MM.1S (cell line): ENCODE measurements at regions not wholly inside any gene's neighbourhood (a gene's known extent, or its start where the extent isn't known, plus 50 kb on each side); places are given as distances from the start of the nearest gene placed in this dataset.

Source experiments
- DNase-seq: peaks from one replicate; pipeline ENCODE4 v3.0.0-alpha.2; 2015
- H2AFZ ChIP-seq: fragments of 300-600 bp; sonication (generic); 2 replicates; pipeline ENCODE4 v1.6.0; 2016; ENCODE audit warnings: antibody characterized with exemption, low read length
- H3F3A ChIP-seq: fragments of 300-600 bp; sonication (generic); 2 replicates; pipeline ENCODE4 v1.6.1; 2016; ENCODE audit warnings: mild to moderate bottlenecking, antibody characterized with exemption, low read length, moderate library complexity, mixed read lengths; ENCODE audit not compliant: insufficient read depth
- H3K27ac ChIP-seq: fragments of 300-600 bp; sonication (generic); 2 replicates; pipeline ENCODE4 v1.5.1; 2016; ENCODE audit warnings: mild to moderate bottlenecking, low read length
- H3K27me3 ChIP-seq: fragments of 300-600 bp; sonication (generic); replicated peaks from 2 replicates; pipeline ENCODE4 v1.6.0; 2016; ENCODE audit warnings: low read length; ENCODE audit not compliant: insufficient read depth
- H3K36me3 ChIP-seq: fragments of 300-600 bp; sonication (generic); replicated peaks from 2 replicates; pipeline ENCODE4 v1.6.1; 2016; ENCODE audit warnings: mild to moderate bottlenecking, low read length, mixed read lengths; ENCODE audit not compliant: insufficient read depth
- H3K4me1 ChIP-seq: fragments of 300-600 bp; sonication (generic); 2 replicates; pipeline ENCODE4 v1.6.1; 2016; ENCODE audit warnings: low read length, mixed read lengths
- H3K4me2 ChIP-seq: fragments of 300-600 bp; sonication (generic); 2 replicates; pipeline ENCODE4 v1.6.0; 2016; ENCODE audit warnings: low read depth, low read length
- H3K4me3 ChIP-seq: fragments of 300-600 bp; sonication (generic); 2 replicates; pipeline ENCODE4 v1.5.1; 2016; ENCODE audit warnings: low read length, mixed read lengths
- H3K79me2 ChIP-seq: fragments of 300-600 bp; sonication (generic); 2 replicates; pipeline ENCODE4 v1.6.1; 2016; ENCODE audit warnings: mixed run types, low read length, mixed read lengths
- H3K9ac ChIP-seq: fragments of 300-600 bp; sonication (generic); 2 replicates; pipeline ENCODE4 v1.6.1; 2016; ENCODE audit warnings: low read length, mixed read lengths
- H3K9me2 ChIP-seq: fragments of 300-600 bp; sonication (generic); replicated peaks from 2 replicates; pipeline ENCODE4 v1.6.1; 2016; ENCODE audit warnings: mild to moderate bottlenecking, low read length, mixed read lengths; ENCODE audit not compliant: insufficient read depth
- H3K9me3 ChIP-seq: fragments of 300-600 bp; sonication (generic); replicated peaks from 2 replicates; pipeline ENCODE4 v1.6.1; 2016; ENCODE audit warnings: mild to moderate bottlenecking, low read length, mixed read lengths; ENCODE audit not compliant: insufficient read depth
- H4K20me1 ChIP-seq: fragments of 300-600 bp; sonication (generic); 2 replicates; pipeline ENCODE4 v1.6.1; 2016; ENCODE audit warnings: mild to moderate bottlenecking, low read length, moderate library complexity, mixed read lengths; ENCODE audit not compliant: insufficient read depth
- CTCF ChIP-seq: fragments of 300-600 bp; sonication (generic); IDR thresholded peaks from 2 replicates; pipeline ENCODE4 v1.5.1; 2016; ENCODE audit warnings: antibody characterized with exemption, low read length, mixed read lengths
- EZH2 ChIP-seq: fragments of 300-600 bp; sonication (generic); optimal IDR thresholded peaks from 2 replicates; pipeline ENCODE3; 2017; ENCODE audit warnings: low read depth, mild to moderate bottlenecking, antibody characterized with exemption, low read length, mixed read lengths
- EZH2phosphoT487 ChIP-seq: fragments of 300-600 bp; sonication (generic); IDR thresholded peaks from 2 replicates; pipeline ENCODE4 v1.6.1; 2018; ENCODE audit warnings: antibody characterized with exemption, low read length

- Histone ChIP-seq H2AFZ (no peak overlapping the region), H3K4me2 (no peak overlapping the region), H3K36me3 (no peaks in the 10 kb centered on the region), H3F3A (no peaks in the 10 kb centered on the region), H4K20me1 (no peaks in the 10 kb centered on the region), H3K4me1 (no peaks in the 10 kb centered on the region), H3K27me3 (no peaks in the 10 kb centered on the region), H3K4me3 (no peak overlapping the region), H3K9me2 (no peaks in the 10 kb centered on the region), H3K27ac (no peak overlapping the region), H3K9me3 (no peaks in the 10 kb centered on the region), H3K9ac (no peak overlapping the region), H3K79me2 (no peaks in the 10 kb centered on the region)
- TF ChIP-seq EZH2phosphoT487 (no peak), EZH2 (no peak), CTCF (no peak)
- no peak for DNase-seq
Measured at GRCh38 chr12:84341467-84342193, 571.0 kb downstream of the SLC6A15 start.

- Histone ChIP-seq H3K27me3 (no peaks in the 10 kb centered on the region), H3K79me2 (no peaks in the 10 kb centered on the region), H3K4me1 (no peaks in the 10 kb centered on the region), H3K36me3 (no peaks in the 10 kb centered on the region), H4K20me1 (no peaks in the 10 kb centered on the region), H2AFZ (no peak overlapping the region), H3K4me2 (no peak overlapping the region), H3K9me3 (no peaks in the 10 kb centered on the region), H3K27ac (no peak overlapping the region), H3K9ac (no peak overlapping the region), H3K4me3 (no peak overlapping the region), H3F3A (no peaks in the 10 kb centered on the region), H3K9me2 (no peaks in the 10 kb centered on the region)
- no peak for TF ChIP-seq EZH2phosphoT487
- no peak for TF ChIP-seq CTCF
- no peak for TF ChIP-seq EZH2
- DNase-seq, result no peak
Measured at GRCh38 chr12:84336231-84336630, 576.4 kb downstream of the SLC6A15 start.

GRCh38 chr12:84329938-84330337, 582.7 kb downstream of the SLC6A15 start:
- Histone ChIP-seq H3K9ac (no peak overlapping the region), H3K79me2 (no peaks in the 10 kb centered on the region), H3K27ac (no peak overlapping the region), H3F3A (no peaks in the 10 kb centered on the region), H3K27me3 (no peaks in the 10 kb centered on the region), H3K9me3 (no peaks in the 10 kb centered on the region), H2AFZ (no peak overlapping the region), H3K4me1 (no peaks in the 10 kb centered on the region), H3K36me3 (no peaks in the 10 kb centered on the region), H3K9me2 (no peaks in the 10 kb centered on the region), H3K4me2 (no peak overlapping the region), H3K4me3 (no peak overlapping the region), H4K20me1 (no peaks in the 10 kb centered on the region)
- DNase-seq, result no peak
- TF ChIP-seq EZH2phosphoT487, result no peak

- Histone ChIP-seq H3K36me3 (no peaks in the 10 kb centered on the region), H3K9me3 (no peaks in the 10 kb centered on the region), H2AFZ (no peak overlapping the region), H3F3A (no peaks in the 10 kb centered on the region), H3K4me2 (no peak overlapping the region), H4K20me1 (no peaks in the 10 kb centered on the region), H3K4me1 (no peaks in the 10 kb centered on the region), H3K4me3 (no peak overlapping the region), H3K9ac (no peak overlapping the region), H3K27ac (no peak overlapping the region), H3K79me2 (no peaks in the 10 kb centered on the region), H3K9me2 (no peaks in the 10 kb centered on the region), H3K27me3 (no peaks in the 10 kb centered on the region)
- no peak for TF ChIP-seq EZH2
- TF ChIP-seq CTCF, result no peak
- TF ChIP-seq EZH2phosphoT487, result no peak
- no peak for DNase-seq
Measured at GRCh38 chr12:84315926-84316325, 596.7 kb downstream of the SLC6A15 start.
